H1 (cell line): ENCODE measurements at regions not wholly inside any gene's neighbourhood (a gene's known extent, or its start where the extent isn't known, plus 50 kb on each side); places are given as distances from the start of the nearest gene placed in this dataset.

Experiments used
- BRCA1 ChIP-seq: IDR thresholded peaks from 2 replicates; pipeline ENCODE4 v1.6.1; 2012; ENCODE audit warnings: low read depth, low read length, improper control_type of control experiment
- CTCF ChIP-seq, 3 experiments: IDR thresholded peaks; 1 replicate in 2 of 3; 2 replicates in 1 of 3; pipeline versions ENCODE4 v1.5.1 to v1.6.1; 2011; ENCODE audit warnings: low read length in 3 of 3, mild to moderate bottlenecking in 3 of 3, inconsistent platforms in 2 of 3, low read depth in 1 of 3, moderate library complexity in 1 of 3; ENCODE audit not compliant: insufficient read depth in 1 of 3; ENCODE audit errors: control extremely low read depth in 1 of 3
- KDM1A ChIP-seq: fragments of 200-600, 300-600 bp; sonication (generic); IDR thresholded peaks from 2 replicates; pipeline ENCODE4 v1.7.1; 2016; ENCODE audit warnings: mild to moderate bottlenecking, low read length, borderline replicate concordance
- POLR2A ChIP-seq, 2 experiments: IDR thresholded peaks; 1 replicate in 1 of 2; 2 replicates in 1 of 2; pipeline ENCODE4 v1.6.1; 2011; ENCODE audit warnings: low read depth in 2 of 2, low read length in 2 of 2, mild to moderate bottlenecking in 2 of 2; ENCODE audit errors: control extremely low read depth in 1 of 2
- SP4 ChIP-seq: IDR thresholded peaks from 2 replicates; pipeline ENCODE4 v1.6.1; 2012; ENCODE audit warnings: low read length, inconsistent platforms
- USF2 ChIP-seq: IDR thresholded peaks from 2 replicates; pipeline ENCODE4 v1.6.1; 2011; ENCODE audit warnings: low read length, improper control_type of control experiment
- YY1 ChIP-seq: IDR thresholded peaks from 2 replicates; pipeline ENCODE4 v1.6.1; 2011; ENCODE audit warnings: low read depth, mild to moderate bottlenecking, low read length
- ZNF274 ChIP-seq: IDR thresholded peaks from 2 replicates; pipeline ENCODE4 v1.7.0; 2012; ENCODE audit warnings: low read length, borderline replicate concordance; ENCODE audit errors: extremely low read depth
- TF ChIP-seq, protein P1 (sequence below): IDR thresholded peaks from 2 replicates; pipeline ENCODE4 v1.6.1; 2011; ENCODE audit warnings: low read depth, mild to moderate bottlenecking, low read length; ENCODE audit not compliant: insufficient read depth

- no peak for TF ChIP-seq YY1
- TF ChIP-seq CTCF (IDR thresholded peaks at IDR 0.05; ENCODE audit: control extremely low read depth in 1 of 3, insufficient read depth in 1 of 3, low read depth in 1 of 3, low read length in 3 of 3), result no peak
- no peak for TF ChIP-seq KDM1A
- TF ChIP-seq USF2, result no peak
- TF ChIP-seq, protein P1, sequence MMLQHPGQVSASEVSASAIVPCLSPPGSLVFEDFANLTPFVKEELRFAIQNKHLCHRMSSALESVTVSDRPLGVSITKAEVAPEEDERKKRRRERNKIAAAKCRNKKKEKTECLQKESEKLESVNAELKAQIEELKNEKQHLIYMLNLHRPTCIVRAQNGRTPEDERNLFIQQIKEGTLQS, result no peak
- TF ChIP-seq ZNF274, result no peak
- TF ChIP-seq SP4, result no peak
- TF ChIP-seq POLR2A (IDR thresholded peaks at IDR 0.05; ENCODE audit: control extremely low read depth in 1 of 2, low read depth in 2 of 2, low read length in 2 of 2), result no peak
- TF ChIP-seq BRCA1, result no peak
These were observed 327.6 kb downstream of the BRD1 start for GRCh38 chr22:49500076-49500460.
